C4-2B (cell line): ENCODE measurements at regions not wholly inside any gene's neighbourhood (a gene's known extent, or its start where the extent isn't known, plus 50 kb on each side); places are given as distances from the start of the nearest gene placed in this dataset.

Source experiments
- CTCF ChIP-seq: fragments of 450-650 bp; conservative IDR thresholded peaks from 2 replicates; pipeline ENCODE4 v1.5.1; 2017; ENCODE audit warnings: mild to moderate bottlenecking
- ZFX ChIP-seq: fragments of 450-650 bp; IDR thresholded peaks from 2 replicates; pipeline ENCODE4 v1.6.1; 2017

DNA sequence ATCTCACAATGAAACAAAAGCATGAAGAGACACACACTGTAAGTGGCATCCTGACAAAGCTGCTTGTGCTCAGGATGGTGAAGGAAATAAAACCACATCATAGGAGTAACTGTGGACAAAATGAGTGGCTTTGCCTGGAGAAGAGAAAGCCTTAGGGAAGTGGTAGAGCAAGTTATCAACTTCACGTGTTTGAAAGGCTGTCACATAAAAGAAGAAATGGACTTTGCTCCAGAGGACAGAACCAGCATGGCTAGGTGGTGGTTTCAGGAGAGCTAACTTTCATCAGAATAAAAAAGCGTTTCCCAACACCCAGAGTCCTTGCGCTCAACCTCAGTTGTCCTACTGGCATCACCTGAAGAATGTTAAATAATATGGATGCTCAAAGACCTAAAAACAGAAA is 139.9 kb downstream of the SETD4 start:
- TF ChIP-seq CTCF (no peak), ZFX (no peak)
